Right lobe of liver (tissue), 6 donors: ENCODE measurements at regions not wholly inside any gene's neighbourhood (a gene's known extent, or its start where the extent isn't known, plus 50 kb on each side); places are given as distances from the start of the nearest gene placed in this dataset.

Experiments used
- ATAC-seq, 4 donors: fragments of 200-7000 bp; cut with Tn5 transposase; one replicate each; pipeline ENCODE4 v1.9.1; 2020; ENCODE audit warnings: mild to moderate bottlenecking in 4 of 4, moderate library complexity in 4 of 4
- DNase-seq, 3 donors: peaks; one replicate each; pipeline ENCODE4 v3.0.0-alpha.2; 2020
- H3K27ac ChIP-seq, 3 donors: fragments of 200-600 bp; one replicate each; pipeline ENCODE4 v1.8.0; 2022
- H3K27me3 ChIP-seq, 2 donors: fragments of 200-600 bp; one replicate each; pipeline ENCODE4 v1.8.0; 2022
- H3K36me3 ChIP-seq, 4 donors: fragments of 200-600 bp; sonication (generic) in 1 of 4; one replicate each; pipeline versions ENCODE4 v1.5.1 to v1.8.0; 2017 to 2022; ENCODE audit warnings: control low read depth in 1 of 4
- H3K4me1 ChIP-seq, 4 donors: fragments of 200-600 bp; sonication (generic) in 1 of 4; one replicate each; pipeline versions ENCODE4 v1.5.1 to v1.8.0; 2017 to 2022; ENCODE audit warnings: control low read depth in 1 of 4
- H3K4me3 ChIP-seq, 3 donors: fragments of 200-600 bp; one replicate each; pipeline ENCODE4 v1.8.0; 2022
- H3K9me3 ChIP-seq, 4 donors: fragments of 200-600 bp; sonication (generic) in 1 of 4; one replicate each; pipeline versions ENCODE4 v1.5.1 to v1.8.0; 2017 to 2022; ENCODE audit warnings: control low read depth in 1 of 4
- CTCF ChIP-seq, 4 donors: fragments of 200-600 bp in 3 of 4; fragments of 450-650 bp in 1 of 4; IDR thresholded peaks; one replicate each; pipeline versions ENCODE4 v1.5.1 to v1.8.0; 2016 to 2022; ENCODE audit warnings: antibody characterized with exemption in 4 of 4, mild to moderate bottlenecking in 2 of 4
- POLR2A ChIP-seq: fragments of 450-650 bp; IDR thresholded peaks from one replicate; pipeline ENCODE4 v1.6.1; 2017; ENCODE audit warnings: antibody characterized with exemption, mild to moderate bottlenecking
- WGBS: methylation state at CpG from one replicate; pipeline ENCODE4 v1.1.6; 2018; ENCODE audit warnings: low coverage, low lambda C conversion rate; ENCODE audit not compliant: insufficient coverage; ENCODE audit errors: missing lambda C conversion rate; 5-methylcytosine and 5-hydroxymethylcytosine counted together
- intact Hi-C, 2 donors: fragments of 100-400 bp; cut with DNase I; formaldehyde crosslinking; loops; one replicate each; pipeline versions ENCODE4 v1.11.2 to v1.14.1; 2022
- donor health status: DM: no; HTN: yes; CAD: no.
- donor health status: DM: no; HTN: no; CAD: no.
- donor health status: DM: no; HTN: no; CAD: no.
- donor health status: DM: no; HTN: yes; CAD: no.
- donor health status: DM: no; HTN: yes; CAD: no.

- no peak overlapping the region for H3K27ac ChIP-seq
- no peak overlapping the region for H3K4me3 ChIP-seq
- ATAC-seq (no peak), DNase-seq (no peak)
- intact Hi-C loops: no loop called here
- H3K36me3 ChIP-seq: no peaks in the 10 kb centered on the region
- no peaks in the 10 kb centered on the region for H3K4me1 ChIP-seq
- H3K27me3 ChIP-seq: no peaks in the 10 kb centered on the region
- TF ChIP-seq POLR2A: no peak
- TF ChIP-seq CTCF (IDR thresholded peaks at IDR 0.05): no peak
- no peaks in the 10 kb centered on the region for H3K9me3 ChIP-seq
- 75% methylated on average over 4 of the region's 5 CpGs for WGBS
Measured at GRCh38 chr7:156537006-156537405, 103.6 kb upstream of the RNF32 start.

- ATAC-seq (no peak), DNase-seq (no peak)
- 70% methylated on average over 9 of the region's 9 CpGs for WGBS
- H3K36me3 ChIP-seq: no peaks in the 10 kb centered on the region
- no peaks in the 10 kb centered on the region for H3K9me3 ChIP-seq
- intact Hi-C loops: no loop called here
- no peaks in the 10 kb centered on the region for H3K27me3 ChIP-seq
- no peak overlapping the region for H3K27ac ChIP-seq
- H3K4me1 ChIP-seq: no peaks in the 10 kb centered on the region
- no peak overlapping the region for H3K4me3 ChIP-seq
- TF ChIP-seq CTCF (IDR thresholded peaks at IDR 0.05) (no peak), POLR2A (no peak)
Measured at GRCh38 chr7:156534925-156535324, 105.6 kb upstream of the RNF32 start.

- Histone ChIP-seq H3K9me3 (no peaks in the 10 kb centered on the region), H3K27ac (no peak overlapping the region), H3K4me3 (no peak overlapping the region), H3K4me1 (no peaks in the 10 kb centered on the region), H3K27me3 (no peaks in the 10 kb centered on the region), H3K36me3 (no peaks in the 10 kb centered on the region)
- WGBS: 100% methylated on average over 2 of the region's 9 CpGs
- TF ChIP-seq CTCF (IDR thresholded peaks at IDR 0.05): no peak
- no peak for TF ChIP-seq POLR2A
- intact Hi-C loops: no loop called here
- DNase-seq: no peak
- no peak for ATAC-seq
Measured at GRCh38 chr7:156533964-156534363, 106.6 kb upstream of the RNF32 start.

- DNase-seq (no peak), ATAC-seq (peak in 1 of 4 donors; percentile 12)
- WGBS: 83% methylated on average over 7 of the region's 13 CpGs
- Histone ChIP-seq H3K4me1 (peaks cover 0 to under 1% (median 0%) of the 10 kb centered on the region in 4 donors), H3K27ac (no peak overlapping the region), H3K36me3 (no peaks in the 10 kb centered on the region), H3K9me3 (no peaks in the 10 kb centered on the region), H3K4me3 (no peak overlapping the region), H3K27me3 (no peaks in the 10 kb centered on the region)
- no peak for TF ChIP-seq CTCF (IDR thresholded peaks at IDR 0.05)
- no peak for TF ChIP-seq POLR2A
- intact Hi-C loops: no loop called here
Measured at GRCh38 chr7:156533420-156533819, 107.2 kb upstream of the RNF32 start.

- H3K4me1 ChIP-seq: peaks cover 0 to 11% (median 5%) of the 10 kb centered on the region in 4 donors
- TF ChIP-seq CTCF (IDR thresholded peaks at IDR 0.05) (no peak), POLR2A (no peak)
- intact Hi-C loops: no loop called here
- no peaks in the 10 kb centered on the region for H3K27me3 ChIP-seq
- H3K4me3 ChIP-seq: no peak overlapping the region
- WGBS: 82% methylated on average over 2 of the region's 2 CpGs
- H3K27ac ChIP-seq: no peak overlapping the region
- H3K36me3 ChIP-seq: no peaks in the 10 kb centered on the region
- DNase-seq (no peak), ATAC-seq (no peak)
- no peaks in the 10 kb centered on the region for H3K9me3 ChIP-seq
Measured at GRCh38 chr7:156532016-156532602, 108.5 kb upstream of the RNF32 start.
